GM23248 (cell line): ENCODE measurements at regions not wholly inside any gene's neighbourhood (a gene's known extent, or its start where the extent isn't known, plus 50 kb on each side); places are given as distances from the start of the nearest gene placed in this dataset.

ENCODE experiments used
- EZH2 ChIP-seq: fragments of 200-600 bp; sonication (generic); IDR thresholded peaks from 2 replicates; pipeline ENCODE4 v1.6.1; 2018; ENCODE audit warnings: antibody characterized with exemption, mild to moderate bottlenecking; ENCODE audit not compliant: insufficient read depth, poor library complexity, severe bottlenecking
- EZH2phosphoT487 ChIP-seq: fragments of 200-600 bp; sonication (generic); IDR thresholded peaks from 2 replicates; pipeline ENCODE4 v1.6.1; 2018; ENCODE audit warnings: antibody characterized with exemption, moderate library complexity, mild to moderate bottlenecking, low read depth; ENCODE audit not compliant: insufficient read depth

DNA sequence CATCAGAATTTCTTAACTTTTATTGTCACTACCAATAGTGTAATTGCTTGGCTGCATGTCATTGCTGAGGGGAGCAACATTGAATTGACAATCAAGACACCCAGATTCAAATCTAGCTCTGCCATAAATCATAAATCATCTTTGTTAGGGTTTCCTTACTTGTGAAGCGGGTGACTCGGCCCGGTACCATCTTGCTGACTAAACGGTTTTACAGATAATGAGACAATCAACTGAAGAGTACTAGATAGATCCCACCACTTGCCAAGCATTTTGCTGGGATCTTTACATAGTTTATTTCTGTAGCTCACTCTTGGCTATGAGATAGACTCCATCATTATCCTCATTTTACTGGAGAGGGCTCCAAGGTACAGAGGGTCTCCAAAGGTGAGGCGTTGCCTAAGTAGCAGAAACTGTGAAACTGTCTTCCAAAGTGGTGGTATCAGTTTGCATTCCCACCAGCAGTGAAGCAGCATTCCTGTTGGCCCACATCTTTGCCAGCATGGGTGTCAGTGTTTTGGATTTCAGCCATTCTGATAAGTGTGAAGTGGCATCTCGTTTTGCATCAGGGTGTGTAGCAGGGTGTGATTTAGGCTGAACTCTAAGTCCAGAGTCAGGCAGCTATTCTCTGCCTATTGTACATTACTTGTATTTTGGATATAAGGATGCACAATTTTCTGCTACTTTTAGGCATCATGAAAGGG lies 168.7 kb upstream of the BMPER start:
- no peak for TF ChIP-seq EZH2
- TF ChIP-seq EZH2phosphoT487: no peak
